ENCODE measurements at regions not wholly inside any gene's neighbourhood (a gene's known extent, or its start where the extent isn't known, plus 50 kb on each side); places are given as distances from the start of the nearest gene placed in this dataset.

GRCh38 chr11:121721448-121721847, 268.7 kb upstream of the SORL1-AS1 start:
- TF ChIP-seq, protein P1, sequence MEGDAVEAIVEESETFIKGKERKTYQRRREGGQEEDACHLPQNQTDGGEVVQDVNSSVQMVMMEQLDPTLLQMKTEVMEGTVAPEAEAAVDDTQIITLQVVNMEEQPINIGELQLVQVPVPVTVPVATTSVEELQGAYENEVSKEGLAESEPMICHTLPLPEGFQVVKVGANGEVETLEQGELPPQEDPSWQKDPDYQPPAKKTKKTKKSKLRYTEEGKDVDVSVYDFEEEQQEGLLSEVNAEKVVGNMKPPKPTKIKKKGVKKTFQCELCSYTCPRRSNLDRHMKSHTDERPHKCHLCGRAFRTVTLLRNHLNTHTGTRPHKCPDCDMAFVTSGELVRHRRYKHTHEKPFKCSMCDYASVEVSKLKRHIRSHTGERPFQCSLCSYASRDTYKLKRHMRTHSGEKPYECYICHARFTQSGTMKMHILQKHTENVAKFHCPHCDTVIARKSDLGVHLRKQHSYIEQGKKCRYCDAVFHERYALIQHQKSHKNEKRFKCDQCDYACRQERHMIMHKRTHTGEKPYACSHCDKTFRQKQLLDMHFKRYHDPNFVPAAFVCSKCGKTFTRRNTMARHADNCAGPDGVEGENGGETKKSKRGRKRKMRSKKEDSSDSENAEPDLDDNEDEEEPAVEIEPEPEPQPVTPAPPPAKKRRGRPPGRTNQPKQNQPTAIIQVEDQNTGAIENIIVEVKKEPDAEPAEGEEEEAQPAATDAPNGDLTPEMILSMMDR (IDR thresholded peaks at IDR 0.05; ENCODE audit: insufficient read depth, low read depth, low read length) = no peak
- TF ChIP-seq EZH2 (IDR thresholded peaks at IDR 0.05; ENCODE audit: insufficient read depth, low read length) = no peak

Data from astrocyte (in vitro differentiated cells and primary cell).